GM23338 (cell line): ENCODE measurements at regions not wholly inside any gene's neighbourhood (a gene's known extent, or its start where the extent isn't known, plus 50 kb on each side); places are given as distances from the start of the nearest gene placed in this dataset.

Experiments used
- ATAC-seq: fragments of 200-7000 bp; cut with Tn5 transposase; 3 replicates; pipeline ENCODE4 v1.9.1; 2020
- DNase-seq: peaks from one replicate; pipeline ENCODE4 v3.0.0-alpha.2; 2015; ENCODE audit warnings: low spot score
- H2AFZ ChIP-seq: fragments of 200-600 bp; sonication (generic); 2 replicates; pipeline ENCODE4 v1.8.0; 2016; ENCODE audit warnings: antibody characterized with exemption, mild to moderate bottlenecking, moderate library complexity
- H3F3A ChIP-seq: fragments of 200-600 bp; sonication (generic); replicated peaks from 2 replicates; pipeline ENCODE4 v1.8.0; 2017; ENCODE audit warnings: antibody characterized with exemption, mixed run types, low read depth
- H3K27ac ChIP-seq: fragments of 200-600 bp; sonication (generic); 2 replicates; pipeline ENCODE4 v1.6.1; 2016; ENCODE audit warnings: low read depth
- H3K27me3 ChIP-seq: fragments of 200-600 bp; sonication (generic); 2 replicates; pipeline ENCODE4 v1.8.0; 2016; ENCODE audit warnings: mild to moderate bottlenecking, mixed run types, moderate library complexity; ENCODE audit not compliant: insufficient read depth
- H3K36me3 ChIP-seq: fragments of 200-600 bp; sonication (generic); 2 replicates; pipeline ENCODE4 v1.8.0; 2016; ENCODE audit warnings: mild to moderate bottlenecking; ENCODE audit not compliant: insufficient read depth
- H3K4me1 ChIP-seq: fragments of 200-600 bp; sonication (generic); 2 replicates; pipeline ENCODE4 v1.8.0; 2016; ENCODE audit warnings: mild to moderate bottlenecking, moderate library complexity; ENCODE audit not compliant: insufficient read depth
- H3K4me2 ChIP-seq: fragments of 200-600 bp; sonication (generic); 2 replicates; pipeline ENCODE4 v1.7.1; 2017; ENCODE audit warnings: mixed run types
- H3K4me3 ChIP-seq: fragments of 200-600 bp; sonication (generic); 2 replicates; pipeline ENCODE4 v1.6.1; 2016; ENCODE audit warnings: mixed run types
- H3K79me2 ChIP-seq: fragments of 200-600 bp; sonication (generic); replicated peaks from 2 replicates; pipeline ENCODE4 v1.8.0; 2017; ENCODE audit warnings: mild to moderate bottlenecking; ENCODE audit not compliant: insufficient read depth
- H3K9me2 ChIP-seq: fragments of 200-600 bp; sonication (generic); 2 replicates; pipeline ENCODE4 v1.8.0; 2017; ENCODE audit not compliant: insufficient read depth
- H4K20me1 ChIP-seq: fragments of 200-600 bp; sonication (generic); replicated peaks from 2 replicates; pipeline ENCODE4 v1.8.0; 2017; ENCODE audit warnings: mild to moderate bottlenecking; ENCODE audit not compliant: insufficient read depth
- H3K27ac Mint-ChIP-seq: 2 replicates; pipeline ENCODE4 v1.8.0; 2020; ENCODE audit warnings: inconsistent platforms, mild to moderate bottlenecking, moderate library complexity, mixed read lengths
- H3K27me3 Mint-ChIP-seq: 3 replicates; pipeline ENCODE4 v1.8.0; 2022; ENCODE audit warnings: low read depth, mild to moderate bottlenecking, moderate library complexity, mixed read lengths, inconsistent platforms; ENCODE audit not compliant: insufficient read depth, poor library complexity
- H3K36me3 Mint-ChIP-seq: 3 replicates; pipeline ENCODE4 v1.8.0; 2021; ENCODE audit warnings: low read depth, mild to moderate bottlenecking, inconsistent platforms, moderate library complexity, mixed read lengths
- H3K4me1 Mint-ChIP-seq: 3 replicates; pipeline ENCODE4 v1.8.0; 2020; ENCODE audit warnings: mild to moderate bottlenecking, inconsistent platforms, mixed read lengths
- H3K4me3 Mint-ChIP-seq: 3 replicates; pipeline ENCODE4 v1.8.0; 2021; ENCODE audit warnings: moderate library complexity, mild to moderate bottlenecking, inconsistent platforms, mixed read lengths
- H3K9me3 Mint-ChIP-seq: 3 replicates; pipeline ENCODE4 v1.8.0; 2020; ENCODE audit warnings: moderate library complexity, mild to moderate bottlenecking, inconsistent platforms, mixed read lengths
- CREB1 ChIP-seq: fragments of 250-450 bp; sonication (Bioruptor Pico); IDR thresholded peaks from 2 replicates; pipeline ENCODE4 v1.5.0; 2020; ENCODE audit warnings: low read depth, mild to moderate bottlenecking, moderate library complexity
- EZH2 ChIP-seq: fragments of 200-600 bp; sonication (generic); IDR thresholded peaks from one replicate; pipeline ENCODE4 v1.8.0; 2017; ENCODE audit warnings: antibody characterized with exemption, mild to moderate bottlenecking, low read depth; ENCODE audit not compliant: unreplicated experiment
- EZH2phosphoT487 ChIP-seq: fragments of 200-600 bp; sonication (generic); IDR thresholded peaks from one replicate; pipeline ENCODE4 v1.8.1; 2018; ENCODE audit warnings: antibody characterized with exemption; ENCODE audit not compliant: unreplicated experiment
- JUNB ChIP-seq: IDR thresholded peaks from one replicate; pipeline ENCODE4 v1.6.1; 2016; ENCODE audit warnings: antibody characterized with exemption; ENCODE audit not compliant: unreplicated experiment
- NANOG ChIP-seq: IDR thresholded peaks from 2 replicates; pipeline ENCODE4 v1.6.1; 2016; ENCODE audit warnings: antibody characterized with exemption, borderline replicate concordance
- POLR2AphosphoS5 ChIP-seq: IDR thresholded peaks from 2 replicates; pipeline ENCODE4 v1.6.1; 2016; ENCODE audit warnings: antibody characterized with exemption, low read depth
- STAT1 ChIP-seq: IDR thresholded peaks from one replicate; pipeline ENCODE4 v1.6.1; 2016; ENCODE audit warnings: antibody characterized with exemption; ENCODE audit not compliant: unreplicated experiment
- ZNF114 ChIP-seq: fragments of 250-450 bp; sonication (Bioruptor Pico); IDR thresholded peaks from 2 replicates; pipeline ENCODE4 v1.5.0; 2020; ENCODE audit warnings: mild to moderate bottlenecking, moderate library complexity
- ZNF331 ChIP-seq: fragments of 250-450 bp; sonication (Bioruptor Pico); IDR thresholded peaks from 2 replicates; pipeline ENCODE4 v1.5.0; 2020; ENCODE audit warnings: low read depth, mild to moderate bottlenecking, moderate library complexity
- TF ChIP-seq, protein P1 (sequence below): fragments of 250-450 bp; sonication (Bioruptor Pico); IDR thresholded peaks from 2 replicates; pipeline ENCODE4 v1.5.0; 2020; ENCODE audit warnings: mild to moderate bottlenecking, moderate library complexity
- TF ChIP-seq, protein P2 (sequence below), 2 experiments: fragments of 200-600 bp in 1 of 2; sonication (generic) in 1 of 2; conservative IDR thresholded peaks; 2 replicates each; pipeline versions ENCODE4 v1.5.1 to v1.6.1; 2016 to 2017; ENCODE audit warnings: antibody characterized with exemption in 2 of 2, low read depth in 2 of 2, mild to moderate bottlenecking in 2 of 2, moderate library complexity in 1 of 2
- TF ChIP-seq, protein P3 (sequence below): IDR thresholded peaks from 2 replicates; pipeline ENCODE4 v1.6.1; 2016; ENCODE audit warnings: antibody characterized with exemption
- TF ChIP-seq, protein P4 (sequence below): IDR thresholded peaks from one replicate; pipeline ENCODE4 v1.6.1; 2018; ENCODE audit warnings: antibody characterized with exemption; ENCODE audit not compliant: unreplicated experiment

DNA sequence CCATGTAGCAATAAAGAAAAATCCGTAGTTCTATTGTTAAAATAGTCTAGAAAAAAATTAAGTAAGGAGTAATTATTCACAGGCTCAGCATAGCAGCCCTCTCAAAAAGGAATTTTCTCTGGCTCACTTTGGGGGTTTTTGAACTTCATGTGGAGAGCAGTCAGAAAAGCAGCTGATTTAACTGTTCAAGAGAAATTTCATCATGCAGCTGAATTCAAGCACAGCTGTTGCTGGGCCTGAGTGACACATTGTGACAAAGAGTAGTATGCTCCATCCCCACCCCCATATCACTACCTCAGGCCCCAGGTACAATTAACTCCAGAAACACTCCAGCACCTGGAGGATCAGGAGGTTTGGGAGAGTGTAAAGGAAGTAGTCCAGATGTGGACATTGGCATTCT, 272.1 kb downstream of the FAM76B start:
- Histone ChIP-seq H3K4me1 (no peaks in the 10 kb centered on the region), H3K79me2 (no peaks in the 10 kb centered on the region), H3K27me3 (no peaks in the 10 kb centered on the region), H2AFZ (no peak overlapping the region), H3K27ac (no peak overlapping the region), H3F3A (no peaks in the 10 kb centered on the region), H3K4me3 (no peak overlapping the region), H3K36me3 (no peaks in the 10 kb centered on the region), H3K4me2 (no peak overlapping the region), H3K9me2 (peaks cover 6% of the 10 kb centered on the region), H4K20me1 (no peaks in the 10 kb centered on the region)
- ATAC-seq (no peak), DNase-seq (peak; percentile 1)
- Mint-ChIP-seq H3K27ac (no peak overlapping the region), H3K9me3 (no peaks in the 10 kb centered on the region), H3K4me1 (peaks cover 9% of the 10 kb centered on the region; the same call in 1 of the 3 replicates), H3K36me3 (no peaks in the 10 kb centered on the region), H3K27me3 (peaks cover 3% of the 10 kb centered on the region), H3K4me3 (no peak overlapping the region)
- TF ChIP-seq, protein P1, sequence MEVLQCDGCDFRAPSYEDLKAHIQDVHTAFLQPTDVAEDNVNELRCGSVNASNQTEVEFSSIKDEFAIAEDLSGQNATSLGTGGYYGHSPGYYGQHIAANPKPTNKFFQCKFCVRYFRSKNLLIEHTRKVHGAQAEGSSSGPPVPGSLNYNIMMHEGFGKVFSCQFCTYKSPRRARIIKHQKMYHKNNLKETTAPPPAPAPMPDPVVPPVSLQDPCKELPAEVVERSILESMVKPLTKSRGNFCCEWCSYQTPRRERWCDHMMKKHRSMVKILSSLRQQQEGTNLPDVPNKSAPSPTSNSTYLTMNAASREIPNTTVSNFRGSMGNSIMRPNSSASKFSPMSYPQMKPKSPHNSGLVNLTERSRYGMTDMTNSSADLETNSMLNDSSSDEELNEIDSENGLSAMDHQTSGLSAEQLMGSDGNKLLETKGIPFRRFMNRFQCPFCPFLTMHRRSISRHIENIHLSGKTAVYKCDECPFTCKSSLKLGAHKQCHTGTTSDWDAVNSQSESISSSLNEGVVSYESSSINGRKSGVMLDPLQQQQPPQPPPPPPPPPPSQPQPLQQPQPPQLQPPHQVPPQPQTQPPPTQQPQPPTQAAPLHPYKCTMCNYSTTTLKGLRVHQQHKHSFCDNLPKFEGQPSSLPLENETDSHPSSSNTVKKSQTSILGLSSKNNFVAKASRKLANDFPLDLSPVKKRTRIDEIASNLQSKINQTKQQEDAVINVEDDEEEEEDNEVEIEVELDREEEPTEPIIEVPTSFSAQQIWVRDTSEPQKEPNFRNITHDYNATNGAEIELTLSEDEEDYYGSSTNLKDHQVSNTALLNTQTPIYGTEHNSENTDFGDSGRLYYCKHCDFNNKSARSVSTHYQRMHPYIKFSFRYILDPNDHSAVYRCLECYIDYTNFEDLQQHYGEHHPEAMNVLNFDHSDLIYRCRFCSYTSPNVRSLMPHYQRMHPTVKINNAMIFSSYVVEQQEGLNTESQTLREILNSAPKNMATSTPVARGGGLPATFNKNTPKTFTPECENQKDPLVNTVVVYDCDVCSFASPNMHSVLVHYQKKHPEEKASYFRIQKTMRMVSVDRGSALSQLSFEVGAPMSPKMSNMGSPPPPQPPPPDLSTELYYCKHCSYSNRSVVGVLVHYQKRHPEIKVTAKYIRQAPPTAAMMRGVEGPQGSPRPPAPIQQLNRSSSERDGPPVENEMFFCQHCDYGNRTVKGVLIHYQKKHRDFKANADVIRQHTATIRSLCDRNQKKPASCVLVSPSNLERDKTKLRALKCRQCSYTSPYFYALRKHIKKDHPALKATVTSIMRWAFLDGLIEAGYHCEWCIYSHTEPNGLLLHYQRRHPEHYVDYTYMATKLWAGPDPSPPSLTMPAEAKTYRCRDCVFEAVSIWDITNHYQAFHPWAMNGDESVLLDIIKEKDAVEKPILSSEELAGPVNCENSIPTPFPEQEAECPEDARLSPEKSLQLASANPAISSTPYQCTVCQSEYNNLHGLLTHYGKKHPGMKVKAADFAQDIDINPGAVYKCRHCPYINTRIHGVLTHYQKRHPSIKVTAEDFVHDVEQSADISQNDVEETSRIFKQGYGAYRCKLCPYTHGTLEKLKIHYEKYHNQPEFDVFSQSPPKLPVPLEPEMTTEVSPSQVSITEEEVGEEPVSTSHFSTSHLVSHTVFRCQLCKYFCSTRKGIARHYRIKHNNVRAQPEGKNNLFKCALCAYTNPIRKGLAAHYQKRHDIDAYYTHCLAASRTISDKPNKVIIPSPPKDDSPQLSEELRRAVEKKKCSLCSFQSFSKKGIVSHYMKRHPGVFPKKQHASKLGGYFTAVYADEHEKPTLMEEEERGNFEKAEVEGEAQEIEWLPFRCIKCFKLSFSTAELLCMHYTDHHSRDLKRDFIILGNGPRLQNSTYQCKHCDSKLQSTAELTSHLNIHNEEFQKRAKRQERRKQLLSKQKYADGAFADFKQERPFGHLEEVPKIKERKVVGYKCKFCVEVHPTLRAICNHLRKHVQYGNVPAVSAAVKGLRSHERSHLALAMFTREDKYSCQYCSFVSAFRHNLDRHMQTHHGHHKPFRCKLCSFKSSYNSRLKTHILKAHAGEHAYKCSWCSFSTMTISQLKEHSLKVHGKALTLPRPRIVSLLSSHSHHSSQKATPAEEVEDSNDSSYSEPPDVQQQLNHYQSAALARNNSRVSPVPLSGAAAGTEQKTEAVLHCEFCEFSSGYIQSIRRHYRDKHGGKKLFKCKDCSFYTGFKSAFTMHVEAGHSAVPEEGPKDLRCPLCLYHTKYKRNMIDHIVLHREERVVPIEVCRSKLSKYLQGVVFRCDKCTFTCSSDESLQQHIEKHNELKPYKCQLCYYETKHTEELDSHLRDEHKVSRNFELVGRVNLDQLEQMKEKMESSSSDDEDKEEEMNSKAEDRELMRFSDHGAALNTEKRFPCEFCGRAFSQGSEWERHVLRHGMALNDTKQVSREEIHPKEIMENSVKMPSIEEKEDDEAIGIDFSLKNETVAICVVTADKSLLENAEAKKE (CRISPR knock-in tag) = no peak
- no peak for TF ChIP-seq CREB1 (CRISPR knock-in tag)
- TF ChIP-seq, protein P2, sequence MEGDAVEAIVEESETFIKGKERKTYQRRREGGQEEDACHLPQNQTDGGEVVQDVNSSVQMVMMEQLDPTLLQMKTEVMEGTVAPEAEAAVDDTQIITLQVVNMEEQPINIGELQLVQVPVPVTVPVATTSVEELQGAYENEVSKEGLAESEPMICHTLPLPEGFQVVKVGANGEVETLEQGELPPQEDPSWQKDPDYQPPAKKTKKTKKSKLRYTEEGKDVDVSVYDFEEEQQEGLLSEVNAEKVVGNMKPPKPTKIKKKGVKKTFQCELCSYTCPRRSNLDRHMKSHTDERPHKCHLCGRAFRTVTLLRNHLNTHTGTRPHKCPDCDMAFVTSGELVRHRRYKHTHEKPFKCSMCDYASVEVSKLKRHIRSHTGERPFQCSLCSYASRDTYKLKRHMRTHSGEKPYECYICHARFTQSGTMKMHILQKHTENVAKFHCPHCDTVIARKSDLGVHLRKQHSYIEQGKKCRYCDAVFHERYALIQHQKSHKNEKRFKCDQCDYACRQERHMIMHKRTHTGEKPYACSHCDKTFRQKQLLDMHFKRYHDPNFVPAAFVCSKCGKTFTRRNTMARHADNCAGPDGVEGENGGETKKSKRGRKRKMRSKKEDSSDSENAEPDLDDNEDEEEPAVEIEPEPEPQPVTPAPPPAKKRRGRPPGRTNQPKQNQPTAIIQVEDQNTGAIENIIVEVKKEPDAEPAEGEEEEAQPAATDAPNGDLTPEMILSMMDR (conservative IDR thresholded peaks at IDR 0.05; ENCODE audit: low read depth in 2 of 2) = no peak
- TF ChIP-seq, protein P3, sequence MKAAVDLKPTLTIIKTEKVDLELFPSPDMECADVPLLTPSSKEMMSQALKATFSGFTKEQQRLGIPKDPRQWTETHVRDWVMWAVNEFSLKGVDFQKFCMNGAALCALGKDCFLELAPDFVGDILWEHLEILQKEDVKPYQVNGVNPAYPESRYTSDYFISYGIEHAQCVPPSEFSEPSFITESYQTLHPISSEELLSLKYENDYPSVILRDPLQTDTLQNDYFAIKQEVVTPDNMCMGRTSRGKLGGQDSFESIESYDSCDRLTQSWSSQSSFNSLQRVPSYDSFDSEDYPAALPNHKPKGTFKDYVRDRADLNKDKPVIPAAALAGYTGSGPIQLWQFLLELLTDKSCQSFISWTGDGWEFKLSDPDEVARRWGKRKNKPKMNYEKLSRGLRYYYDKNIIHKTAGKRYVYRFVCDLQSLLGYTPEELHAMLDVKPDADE = no peak
- no peak for TF ChIP-seq STAT1
- TF ChIP-seq ZNF114 (CRISPR knock-in tag) = no peak
- TF ChIP-seq NANOG = no peak
- TF ChIP-seq ZNF331 (CRISPR knock-in tag) = no peak
- TF ChIP-seq, protein P4, sequence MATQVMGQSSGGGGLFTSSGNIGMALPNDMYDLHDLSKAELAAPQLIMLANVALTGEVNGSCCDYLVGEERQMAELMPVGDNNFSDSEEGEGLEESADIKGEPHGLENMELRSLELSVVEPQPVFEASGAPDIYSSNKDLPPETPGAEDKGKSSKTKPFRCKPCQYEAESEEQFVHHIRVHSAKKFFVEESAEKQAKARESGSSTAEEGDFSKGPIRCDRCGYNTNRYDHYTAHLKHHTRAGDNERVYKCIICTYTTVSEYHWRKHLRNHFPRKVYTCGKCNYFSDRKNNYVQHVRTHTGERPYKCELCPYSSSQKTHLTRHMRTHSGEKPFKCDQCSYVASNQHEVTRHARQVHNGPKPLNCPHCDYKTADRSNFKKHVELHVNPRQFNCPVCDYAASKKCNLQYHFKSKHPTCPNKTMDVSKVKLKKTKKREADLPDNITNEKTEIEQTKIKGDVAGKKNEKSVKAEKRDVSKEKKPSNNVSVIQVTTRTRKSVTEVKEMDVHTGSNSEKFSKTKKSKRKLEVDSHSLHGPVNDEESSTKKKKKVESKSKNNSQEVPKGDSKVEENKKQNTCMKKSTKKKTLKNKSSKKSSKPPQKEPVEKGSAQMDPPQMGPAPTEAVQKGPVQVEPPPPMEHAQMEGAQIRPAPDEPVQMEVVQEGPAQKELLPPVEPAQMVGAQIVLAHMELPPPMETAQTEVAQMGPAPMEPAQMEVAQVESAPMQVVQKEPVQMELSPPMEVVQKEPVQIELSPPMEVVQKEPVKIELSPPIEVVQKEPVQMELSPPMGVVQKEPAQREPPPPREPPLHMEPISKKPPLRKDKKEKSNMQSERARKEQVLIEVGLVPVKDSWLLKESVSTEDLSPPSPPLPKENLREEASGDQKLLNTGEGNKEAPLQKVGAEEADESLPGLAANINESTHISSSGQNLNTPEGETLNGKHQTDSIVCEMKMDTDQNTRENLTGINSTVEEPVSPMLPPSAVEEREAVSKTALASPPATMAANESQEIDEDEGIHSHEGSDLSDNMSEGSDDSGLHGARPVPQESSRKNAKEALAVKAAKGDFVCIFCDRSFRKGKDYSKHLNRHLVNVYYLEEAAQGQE = no peak
- no peak for TF ChIP-seq POLR2AphosphoS5
- no peak for TF ChIP-seq EZH2
- no peak for TF ChIP-seq EZH2phosphoT487
- no peak for TF ChIP-seq JUNB
